Amniotic epithelial cell (primary cell): ENCODE measurements at regions not wholly inside any gene's neighbourhood (a gene's known extent, or its start where the extent isn't known, plus 50 kb on each side); places are given as distances from the start of the nearest gene placed in this dataset.

ENCODE experiments used
- DNase-seq: peaks from one replicate; pipeline ENCODE4 v3.0.0-alpha.2; 2010; ENCODE audit warnings: low read depth

DNA sequence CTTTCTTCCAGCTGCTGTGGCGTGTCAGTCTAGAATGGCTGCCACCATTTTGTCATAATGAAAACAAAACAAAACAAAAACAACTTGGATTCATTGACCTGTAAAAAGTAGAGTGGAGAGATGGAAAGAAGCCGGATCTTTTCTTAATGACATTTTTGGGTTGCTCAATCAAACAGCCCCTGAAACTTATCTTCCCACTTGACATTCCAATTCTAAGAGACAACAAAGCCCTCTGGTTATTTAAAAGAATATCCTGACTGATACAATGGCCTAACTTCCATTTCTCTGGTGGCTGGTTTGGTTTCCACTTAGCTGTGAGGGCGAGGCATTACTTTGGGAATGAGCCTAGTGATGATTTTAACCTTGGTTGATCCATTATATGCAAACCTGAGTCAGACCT is 123.7 kb downstream of the AQP4 start:
- no peak for DNase-seq

- DNase-seq: no peak
Observed at GRCh38 chr18:26741048-26741447, 124.5 kb downstream of the AQP4 start.

- no peak for DNase-seq
Observed at GRCh38 chr18:26740396-26740795, 125.1 kb downstream of the AQP4 start.

GRCh38 chr18:26738706-26739105 is 126.8 kb downstream of the AQP4 start:
- DNase-seq: no peak

DNA sequence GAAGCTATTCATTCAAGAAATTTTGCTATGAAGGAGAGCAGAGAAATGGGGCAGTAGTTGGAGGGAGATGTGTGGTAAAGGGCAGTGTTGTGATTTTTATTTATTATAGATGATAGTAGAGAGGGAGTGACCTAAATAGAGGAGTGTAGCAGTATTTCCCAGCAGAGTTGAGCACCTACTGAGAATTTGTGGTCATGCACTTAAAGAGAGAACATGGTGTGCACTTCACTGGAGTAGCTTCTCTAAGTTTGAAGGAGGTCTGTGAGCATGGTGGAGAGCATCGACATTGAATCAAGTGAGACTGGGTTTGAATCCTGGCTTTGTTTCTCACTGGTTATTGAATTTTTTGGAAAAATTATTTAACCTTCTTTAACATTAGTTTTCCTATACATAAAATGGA is 129.2 kb downstream of the AQP4 start:
- no peak for DNase-seq

DNA sequence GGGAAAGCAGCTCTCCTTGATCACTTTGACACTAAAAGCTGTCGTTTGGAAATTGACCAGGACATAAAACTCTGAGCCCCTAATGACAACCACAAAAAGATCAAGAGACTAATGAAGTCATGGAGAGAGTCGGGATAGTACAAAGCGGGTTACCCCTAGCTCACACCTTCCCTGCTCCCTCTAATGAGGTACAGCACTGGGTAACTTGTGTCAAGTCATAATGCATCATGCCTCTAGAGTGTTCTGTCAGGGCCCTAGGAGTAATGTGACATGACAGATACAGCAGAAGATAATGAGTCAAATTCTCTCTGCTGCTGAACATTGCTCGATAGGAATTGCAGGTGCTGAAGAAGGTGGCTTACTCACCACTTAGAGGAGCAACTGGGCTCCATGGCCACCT is 130.7 kb downstream of the AQP4 start:
- no peak for DNase-seq

- DNase-seq: no peak
Observed at GRCh38 chr18:26729449-26729848, 136.1 kb downstream of the AQP4 start.

- DNase-seq: no peak
Observed at GRCh38 chr18:26729008-26729407, 136.5 kb downstream of the AQP4 start.

GRCh38 chr18:26723981-26724380 is 141.5 kb downstream of the AQP4 start:
- DNase-seq: no peak

DNA sequence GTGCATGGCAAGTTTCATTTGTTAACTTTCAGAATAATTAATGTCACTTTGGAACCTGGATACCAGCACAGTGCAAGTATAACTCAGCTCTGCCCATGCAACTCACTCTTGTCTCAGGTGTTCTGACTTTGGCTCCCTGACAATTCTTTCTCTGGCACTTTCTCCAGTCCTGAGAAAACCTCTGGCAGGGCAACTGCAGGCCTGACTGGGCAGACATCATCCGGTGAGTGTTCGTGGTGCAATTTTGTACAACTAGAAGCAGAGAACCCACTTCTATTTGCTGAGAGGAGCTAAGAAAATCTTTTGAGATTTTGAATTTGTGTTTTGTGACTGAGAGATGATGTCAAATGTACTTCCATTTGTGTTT is 143.0 kb downstream of the AQP4 start:
- DNase-seq: no peak

DNA sequence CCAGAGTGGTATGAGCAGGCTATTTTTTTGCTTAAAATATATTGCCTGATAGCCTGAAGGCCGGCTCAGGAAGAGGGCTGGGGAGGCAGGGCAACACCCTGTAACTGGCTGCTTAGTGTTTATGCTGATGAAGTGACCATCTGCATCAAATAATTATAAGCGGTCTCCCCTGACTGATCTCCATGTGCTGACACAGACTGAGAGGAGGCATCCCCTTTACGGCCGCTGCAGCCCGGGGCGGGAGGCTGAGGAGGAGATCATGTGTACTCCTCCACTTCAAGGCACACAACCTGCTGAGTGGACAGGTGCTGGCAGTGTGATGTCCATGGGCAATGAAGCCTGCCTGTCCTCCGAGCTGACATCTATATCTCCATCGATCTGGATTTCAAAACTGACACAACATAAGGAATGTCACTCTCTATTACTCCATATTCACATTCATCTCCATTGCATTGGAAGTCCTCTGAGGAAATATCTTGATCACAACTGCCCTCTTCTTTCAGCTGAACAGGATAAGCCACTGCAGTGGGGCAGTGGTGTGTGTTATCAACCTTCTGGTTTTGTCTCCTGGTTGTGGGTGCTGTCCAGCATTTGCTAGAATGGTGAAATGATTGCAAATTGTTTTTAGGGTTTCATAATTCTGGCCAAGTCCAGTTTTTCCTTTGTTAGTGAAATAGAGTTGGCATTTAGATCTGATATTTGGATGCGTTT is 143.5 kb downstream of the AQP4 start:
- no peak for DNase-seq

- no peak for DNase-seq
Observed at GRCh38 chr18:26719896-26720295, 145.6 kb downstream of the AQP4 start.

- DNase-seq: no peak
Observed at GRCh38 chr18:26717123-26717719, 148.3 kb downstream of the AQP4 start.

DNA sequence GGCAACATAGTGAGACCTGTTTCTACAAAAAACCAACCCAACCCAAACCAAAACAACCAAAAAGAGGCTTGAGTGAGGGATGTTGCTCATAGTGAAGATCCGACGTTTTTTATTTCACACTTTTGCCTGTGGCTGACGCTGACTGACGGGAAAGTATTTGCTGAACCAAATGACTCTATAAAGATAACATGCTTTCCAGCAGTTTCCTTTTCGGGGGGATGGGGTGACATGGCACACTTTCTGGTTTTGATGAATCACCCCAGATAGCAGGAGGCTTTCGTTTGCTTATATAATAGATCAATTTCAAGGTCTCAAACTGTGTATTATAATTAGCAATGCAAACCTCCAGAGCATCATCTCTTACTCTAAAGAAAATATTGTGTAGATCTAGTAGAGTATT is 150.8 kb downstream of the AQP4 start:
- DNase-seq: no peak

GRCh38 chr18:26711756-26712155 is 153.8 kb downstream of the AQP4 start:
- no peak for DNase-seq

DNA sequence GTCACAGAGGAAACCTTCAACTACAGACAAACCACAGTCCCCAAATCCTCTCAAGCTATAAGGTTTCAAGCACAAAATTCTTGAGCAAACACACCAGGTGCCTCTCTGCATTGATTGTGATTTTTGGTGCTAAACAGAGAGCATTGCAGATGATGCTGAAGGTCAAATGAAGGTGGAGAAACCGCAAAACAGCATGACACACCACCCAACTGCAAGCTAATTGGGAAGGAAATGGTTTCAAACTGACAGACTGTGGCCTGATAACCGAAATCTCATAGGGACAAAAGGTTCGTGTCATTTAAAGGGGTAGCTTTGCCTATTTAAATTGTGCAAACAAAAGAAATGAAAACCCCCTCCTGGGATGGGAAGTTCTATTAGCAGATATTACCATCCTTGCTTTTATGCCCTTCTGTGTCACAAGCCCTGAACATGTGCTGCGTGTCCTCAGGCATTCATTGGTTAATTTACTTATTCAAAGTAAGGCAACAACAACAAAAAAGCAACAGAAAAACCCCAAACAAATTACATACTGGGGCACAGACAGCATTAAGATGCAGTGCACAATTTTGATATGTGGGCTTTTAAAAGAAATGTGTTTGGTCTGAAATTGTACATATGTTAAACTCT is 154.9 kb downstream of the AQP4 start:
- no peak for DNase-seq

- DNase-seq: no peak
Observed at GRCh38 chr18:26709897-26710296, 155.6 kb downstream of the AQP4 start.

DNA sequence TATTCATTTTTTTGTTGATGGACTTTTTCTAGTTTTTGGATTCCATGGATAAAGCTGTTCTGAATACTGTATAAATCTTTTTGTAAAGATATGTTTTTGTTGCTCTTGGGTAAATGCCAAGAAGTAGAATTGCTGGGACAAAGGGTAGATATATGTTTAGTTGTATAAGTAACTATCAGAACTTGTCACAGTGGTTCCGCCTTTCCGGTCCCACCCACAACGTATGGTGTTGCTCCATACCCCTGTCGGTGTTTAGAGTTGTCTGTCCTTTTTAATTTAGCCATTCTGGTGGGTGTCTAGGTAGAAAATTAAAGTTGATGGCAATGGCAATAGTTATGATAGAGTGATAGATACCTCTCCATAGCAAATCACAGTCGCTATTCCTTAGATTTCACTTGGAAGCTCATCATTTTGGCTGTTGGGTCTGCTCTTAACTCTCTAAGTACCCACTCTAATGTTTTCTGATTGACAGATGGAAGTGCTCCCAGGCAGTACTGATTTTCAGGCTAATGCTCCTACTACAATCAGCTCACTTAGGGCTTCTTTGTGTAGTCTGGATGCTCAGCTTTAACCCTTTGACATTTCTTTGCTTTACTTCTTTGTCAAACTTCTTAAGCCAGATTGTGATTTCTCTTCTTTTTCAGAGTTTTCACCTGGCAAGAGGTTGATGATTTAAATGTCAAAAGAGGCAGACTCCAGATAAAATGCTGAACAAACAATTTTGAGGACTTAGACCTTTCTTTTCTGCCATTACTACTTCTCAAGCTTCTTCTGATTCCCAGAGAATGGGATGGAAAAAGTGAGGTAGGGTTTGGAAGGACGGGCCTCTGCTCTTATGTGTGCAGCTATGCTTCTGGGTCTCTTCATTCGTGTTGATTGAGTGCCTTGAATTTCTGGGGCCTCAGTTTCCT is 156.4 kb downstream of the AQP4 start:
- DNase-seq: no peak

GRCh38 chr18:26706911-26707351 is 158.6 kb downstream of the AQP4 start:
- no peak for DNase-seq

DNA sequence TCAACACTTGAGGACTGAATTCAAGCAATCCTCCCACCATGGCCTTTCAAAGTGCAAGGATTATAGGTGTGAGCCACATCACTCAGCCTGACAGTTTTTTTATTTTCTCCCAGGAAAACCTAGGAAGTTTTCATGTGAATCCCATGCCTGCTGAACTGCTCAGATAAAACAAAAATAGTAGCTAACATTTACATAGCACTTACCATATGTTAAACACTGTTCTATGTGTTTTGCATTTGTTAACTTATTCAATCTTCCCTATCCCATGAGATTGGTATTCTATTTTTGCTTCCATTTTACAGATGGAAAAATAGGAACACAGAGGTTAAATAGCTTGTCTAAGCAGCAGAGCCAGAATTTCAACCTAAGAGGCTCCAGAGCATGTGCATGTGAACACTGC is 157.4 kb upstream of the KCTD1 start:
- no peak for DNase-seq

DNA sequence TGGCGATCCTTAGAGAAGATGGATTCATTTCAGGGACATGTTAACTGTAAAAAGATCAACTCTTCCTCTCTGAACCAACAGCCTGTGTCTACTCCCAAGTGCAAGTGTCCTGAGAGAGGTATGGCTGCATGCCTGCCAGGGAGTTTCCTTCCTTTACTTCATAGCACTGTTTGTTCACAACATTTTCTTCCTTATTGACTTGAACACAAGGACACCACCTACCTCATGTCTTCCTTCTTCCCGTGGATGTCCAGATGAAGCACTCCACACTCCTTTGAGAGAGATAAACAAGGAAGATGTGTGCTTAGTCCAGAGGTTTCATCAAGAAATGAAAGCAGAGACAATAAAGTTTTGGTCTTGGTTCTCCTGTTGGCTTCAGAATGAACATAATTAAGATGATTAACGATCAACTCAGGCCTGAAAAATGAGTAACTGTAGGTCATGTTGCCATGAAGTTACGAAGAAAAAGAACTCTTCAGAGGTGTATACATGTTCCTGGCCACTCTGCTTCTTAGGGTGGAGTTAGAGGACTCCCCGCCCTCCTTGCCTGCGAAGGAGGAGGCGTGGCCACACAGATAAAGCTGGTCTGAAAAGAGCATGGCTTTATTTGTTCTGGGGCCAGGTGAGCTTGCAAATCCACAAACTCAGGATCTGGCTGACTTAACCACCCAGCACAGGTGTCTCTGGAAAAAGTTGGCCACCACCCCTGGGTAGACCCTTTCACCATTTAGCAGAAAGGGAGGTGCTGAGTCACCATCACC is 155.0 kb upstream of the KCTD1 start:
- no peak for DNase-seq

- DNase-seq: no peak
Observed at GRCh38 chr18:26702086-26702485, 153.7 kb upstream of the KCTD1 start.
